Adrenal gland (tissue), 5 donors: ENCODE measurements at regions not wholly inside any gene's neighbourhood (a gene's known extent, or its start where the extent isn't known, plus 50 kb on each side); places are given as distances from the start of the nearest gene placed in this dataset.

Source experiments
- CTCF ChIP-seq, 6 experiments: fragments of 450-650 bp in 4 of 6; fragments of 200-600 bp in 2 of 6; sonication (generic) in 1 of 6; IDR thresholded peaks; 1 replicate in 5 of 6; 2 replicates in 1 of 6; pipeline versions ENCODE4 v1.5.1 to v1.8.0; 2016 to 2021; ENCODE audit warnings: antibody characterized with exemption in 6 of 6, mild to moderate bottlenecking in 2 of 6, moderate library complexity in 1 of 6
- POLR2A ChIP-seq, 2 donors: fragments of 450-650 bp; IDR thresholded peaks; one replicate each; pipeline ENCODE4 v1.6.1; 2017; ENCODE audit warnings: antibody characterized with exemption in 2 of 2, mild to moderate bottlenecking in 2 of 2, moderate library complexity in 1 of 2
- donor health status: DM: no; HTN: no; CAD: no.

DNA sequence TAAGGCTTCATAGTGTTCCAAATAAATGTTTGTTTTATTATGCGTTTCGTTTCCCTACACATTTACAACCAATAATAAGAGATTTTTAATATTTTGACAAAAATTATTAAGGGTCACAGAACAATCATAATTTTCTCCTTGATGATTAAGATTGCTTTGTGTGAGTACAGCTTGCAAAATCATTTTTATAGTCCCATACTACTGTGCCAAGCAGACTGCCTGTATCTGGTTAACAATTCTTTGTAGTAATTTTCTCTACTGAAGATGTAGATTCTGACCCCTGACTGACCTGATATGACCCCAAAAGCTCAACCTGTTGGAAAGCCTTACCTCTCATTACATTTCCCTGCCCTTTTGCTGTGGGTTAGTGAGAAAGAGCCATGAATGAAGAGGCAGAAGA is 311.9 kb upstream of the PIK3R1 start:
- TF ChIP-seq CTCF (IDR thresholded peaks at IDR 0.05) (no peak), POLR2A (IDR thresholded peaks at IDR 0.05) (no peak)
